GM18861 (cell line): ENCODE measurements at regions not wholly inside any gene's neighbourhood (a gene's known extent, or its start where the extent isn't known, plus 50 kb on each side); places are given as distances from the start of the nearest gene placed in this dataset.

Experiments
- ATAC-seq: cut with Tn5 transposase; IDR thresholded peaks from one replicate; pipeline ENCODE4 v1.9.1; 2021; ENCODE audit not compliant: unreplicated experiment

- no peak for ATAC-seq
These were observed 409.4 kb downstream of the MED10 start for GRCh38 chr5:5968981-5969380.

GRCh38 chr5:5967944-5968343 is 410.4 kb downstream of the MED10 start:
- no peak for ATAC-seq

GRCh38 chr5:5967373-5967772 is 411.0 kb downstream of the MED10 start:
- ATAC-seq = no peak

GRCh38 chr5:5965132-5965531 is 413.2 kb downstream of the MED10 start:
- ATAC-seq = no peak

- no peak for ATAC-seq
These were observed 414.0 kb downstream of the MED10 start for GRCh38 chr5:5964347-5964746.

GRCh38 chr5:5957737-5958136 is 420.6 kb downstream of the MED10 start:
- ATAC-seq = no peak

- no peak for ATAC-seq
These were observed 424.1 kb downstream of the MED10 start for GRCh38 chr5:5954275-5954598.

- no peak for ATAC-seq
These were observed 424.6 kb downstream of the MED10 start for GRCh38 chr5:5953584-5954274.

GRCh38 chr5:5951953-5952352 is 426.4 kb downstream of the MED10 start:
- ATAC-seq = no peak

GRCh38 chr5:5950658-5951057 is 427.7 kb downstream of the MED10 start:
- no peak for ATAC-seq

GRCh38 chr5:5941486-5941885 is 436.9 kb downstream of the MED10 start:
- no peak for ATAC-seq

GRCh38 chr5:5939759-5940370 is 438.5 kb downstream of the MED10 start:
- no peak for ATAC-seq

- ATAC-seq = no peak
These were observed 444.7 kb downstream of the MED10 start for GRCh38 chr5:5933651-5934050.

- no peak for ATAC-seq
These were observed 445.5 kb downstream of the MED10 start for GRCh38 chr5:5932824-5933223.

GRCh38 chr5:5930561-5930960 is 447.8 kb downstream of the MED10 start:
- ATAC-seq = no peak

GRCh38 chr5:5929291-5930020 is 448.9 kb downstream of the MED10 start:
- no peak for ATAC-seq

GRCh38 chr5:5925191-5925590 is 453.2 kb downstream of the MED10 start:
- ATAC-seq = no peak

- ATAC-seq = no peak
These were observed 458.9 kb downstream of the MED10 start for GRCh38 chr5:5919411-5919810.

- ATAC-seq = no peak
These were observed 471.6 kb downstream of the MED10 start for GRCh38 chr5:5906778-5907177.

GRCh38 chr5:5905186-5905585 is 473.2 kb downstream of the MED10 start:
- ATAC-seq = no peak

- no peak for ATAC-seq
These were observed 474.2 kb downstream of the MED10 start for GRCh38 chr5:5904113-5904512.
